Fibroblast of villous mesenchyme (primary cell): ENCODE measurements at regions not wholly inside any gene's neighbourhood (a gene's known extent, or its start where the extent isn't known, plus 50 kb on each side); places are given as distances from the start of the nearest gene placed in this dataset.
A peak's percentile ranks its signal among the peaks of the same experiment; 100 is the strongest.

Experiments
- DNase-seq: peaks from one replicate; pipeline ENCODE4 v3.0.0-alpha.2; 2010; ENCODE audit warnings: low read depth
- H3K4me3 ChIP-seq: 2 replicates; pipeline ENCODE4 v1.5.1; 2011; ENCODE audit warnings: low read depth, mild to moderate bottlenecking, low read length
- CTCF ChIP-seq: IDR thresholded peaks from 2 replicates; pipeline ENCODE4 v1.5.1; 2012; ENCODE audit warnings: low read depth, mild to moderate bottlenecking, low read length; ENCODE audit not compliant: insufficient read depth

GRCh38 chr13:104014803-104015645 is 948.8 kb upstream of the SLC10A2 start:
- no peak for TF ChIP-seq CTCF
- no peak overlapping the region for H3K4me3 ChIP-seq
- peak; percentile 59 for DNase-seq

GRCh38 chr13:104011505-104012241 is 945.5 kb upstream of the SLC10A2 start:
- no peak for TF ChIP-seq CTCF
- H3K4me3 ChIP-seq: no peak overlapping the region
- DNase-seq: peak; percentile 21

- peak; percentile 65 for DNase-seq
- TF ChIP-seq CTCF: no peak
- no peak overlapping the region for H3K4me3 ChIP-seq
Observed at GRCh38 chr13:104008541-104009435, 942.6 kb upstream of the SLC10A2 start.

GRCh38 chr13:104008075-104008474 is 941.9 kb upstream of the SLC10A2 start:
- peak; percentile 21 for DNase-seq
- H3K4me3 ChIP-seq: no peak overlapping the region
- TF ChIP-seq CTCF: no peak

GRCh38 chr13:104006625-104007075 is 940.4 kb upstream of the SLC10A2 start:
- no peak for TF ChIP-seq CTCF
- H3K4me3 ChIP-seq: no peak overlapping the region
- DNase-seq: no peak

- no peak for DNase-seq
- H3K4me3 ChIP-seq: no peak overlapping the region
- no peak for TF ChIP-seq CTCF
Observed at GRCh38 chr13:104004572-104004971, 938.4 kb upstream of the SLC10A2 start.
